A549 (cell line): ENCODE measurements at regions not wholly inside any gene's neighbourhood (a gene's known extent, or its start where the extent isn't known, plus 50 kb on each side); places are given as distances from the start of the nearest gene placed in this dataset.

Source experiments
- ATAC-seq, 2 experiments: fragments of 200-7000 bp in 1 of 2; fragments of >200 bp in 1 of 2; cut with Nextera tagmentation in 1 of 2; cut with Tn5 transposase in 1 of 2; 3 replicates each; pipeline versions ENCODE4 v1.8.0 to v1.9.1; 2018 to 2020; ENCODE audit warnings: mild to moderate bottlenecking in 1 of 2, moderate library complexity in 1 of 2
- CTCF ChIA-PET: fragments of 300-600 bp; sonication (Branson Sonifier 250); formaldehyde crosslinking; extraction: SDS; loops from one replicate; lab custom pipeline; 2021; ENCODE audit warnings: antibody characterized with exemption, inconsistent platforms; lab: Yijun Ruan, JAX
- POLR2A ChIA-PET: fragments of 350-600 bp; formaldehyde crosslinking; extraction: SDS; loops from one replicate; lab custom pipeline; 2021; ENCODE audit warnings: antibody characterized with exemption, inconsistent platforms; lab: Yijun Ruan, JAX
- DNase-seq, 2 experiments: peaks; one replicate each; pipeline versions ENCODE4 v3.0.0 to v3.0.0-alpha.2; 2011 to 2016; ENCODE audit warnings: low read depth in 1 of 2, low spot score in 1 of 2
- FAIRE-seq: peaks from 2 replicates; lab custom pipeline; 2011; peaks lifted over from hg19 to GRCh38; lab: Jason Lieb, UNC
- H3K27ac ChIP-seq, 2 experiments: fragments of >200 bp; sonication (Bioruptor Twin); formaldehyde crosslinking; 3 replicates each; pipeline ENCODE4 v1.5.1; 2016 to 2017
- H3K4me1 ChIP-seq: fragments of >200 bp; sonication (Bioruptor Twin); formaldehyde crosslinking; 3 replicates; pipeline ENCODE4 v1.6.1; 2016
- H3K4me2 ChIP-seq: fragments of >200 bp; sonication (Bioruptor Twin); formaldehyde crosslinking; 3 replicates; pipeline ENCODE4 v1.6.1; 2016
- H3K4me3 ChIP-seq: fragments of >200 bp; sonication (Bioruptor Twin); formaldehyde crosslinking; 3 replicates; pipeline ENCODE4 v1.5.1; 2016
- H3K9me3 ChIP-seq: fragments of >200 bp; sonication (Bioruptor Twin); formaldehyde crosslinking; 3 replicates; pipeline ENCODE4 v1.6.1; 2016
- BHLHE40 ChIP-seq: IDR thresholded peaks from 2 replicates; pipeline ENCODE4 v1.6.1; 2012; ENCODE audit warnings: low read depth, low read length, inconsistent platforms
- CEBPB ChIP-seq, 2 experiments: fragments of >200 bp in 1 of 2; sonication (Bioruptor Twin) in 1 of 2; formaldehyde crosslinking in 1 of 2; IDR thresholded peaks; 2 replicates each; pipeline ENCODE4 v1.6.1; 2012 to 2016
- CHD4 ChIP-seq: fragments of 200-600 bp; sonication (generic); IDR thresholded peaks from 2 replicates; pipeline ENCODE4 v1.6.1; 2016; ENCODE audit warnings: antibody characterized with exemption, mild to moderate bottlenecking, borderline replicate concordance
- EHF ChIP-seq: fragments of 250-450 bp; sonication (Bioruptor Pico); IDR thresholded peaks from 2 replicates; pipeline ENCODE4 v1.5.0; 2020; ENCODE audit warnings: mild to moderate bottlenecking
- EHMT2 ChIP-seq: fragments of 200-600 bp; sonication (generic); IDR thresholded peaks from 2 replicates; pipeline ENCODE4 v1.6.1; 2016; ENCODE audit warnings: antibody characterized with exemption, low read depth, mild to moderate bottlenecking, moderate library complexity
- ESRRA ChIP-seq: fragments of 150-350 bp; IDR thresholded peaks from 2 replicates; pipeline ENCODE4 v1.6.1; 2014; ENCODE audit warnings: mild to moderate bottlenecking, low read length, borderline replicate concordance
- HDAC2 ChIP-seq: fragments of 200-600 bp; sonication (generic); IDR thresholded peaks from 2 replicates; pipeline ENCODE4 v1.6.1; 2016
- HEYL ChIP-seq: fragments of 250-450 bp; sonication (Bioruptor Pico); IDR thresholded peaks from 2 replicates; pipeline ENCODE4 v1.8.0; 2021; ENCODE audit warnings: mild to moderate bottlenecking, moderate library complexity
- HOXA7 ChIP-seq: fragments of 250-450 bp; sonication (Bioruptor Pico); IDR thresholded peaks from 2 replicates; pipeline ENCODE4 v1.5.0; 2020; ENCODE audit warnings: mild to moderate bottlenecking, moderate library complexity
- HOXB13 ChIP-seq: fragments of 250-450 bp; sonication (Bioruptor Pico); IDR thresholded peaks from 2 replicates; pipeline ENCODE4 v1.5.0; 2020; ENCODE audit warnings: low read depth, mild to moderate bottlenecking, moderate library complexity
- HOXB5 ChIP-seq: fragments of 250-450 bp; sonication (Bioruptor Pico); IDR thresholded peaks from 2 replicates; pipeline ENCODE4 v1.5.0; 2020; ENCODE audit warnings: mild to moderate bottlenecking, moderate library complexity
- KDM1A ChIP-seq: fragments of 200-600 bp; sonication (generic); IDR thresholded peaks from 2 replicates; pipeline ENCODE4 v1.6.1; 2016; ENCODE audit warnings: low read depth, mild to moderate bottlenecking
- MAZ ChIP-seq: fragments of 150-350 bp; IDR thresholded peaks from 2 replicates; pipeline ENCODE4 v1.6.1; 2014; ENCODE audit warnings: antibody characterized with exemption, low read depth, low read length, borderline replicate concordance
- NFE2L2 ChIP-seq: fragments of 150-350 bp; conservative IDR thresholded peaks from 2 replicates; pipeline ENCODE4 v1.6.1; 2014; ENCODE audit warnings: low read length
- NPAS2 ChIP-seq: fragments of 250-450 bp; sonication (Bioruptor Pico); IDR thresholded peaks from 2 replicates; pipeline ENCODE4 v1.8.0; 2022; ENCODE audit warnings: mild to moderate bottlenecking, moderate library complexity, borderline replicate concordance
- PHF8 ChIP-seq: fragments of 200-600 bp; sonication (generic); IDR thresholded peaks from 2 replicates; pipeline ENCODE4 v1.6.1; 2016; ENCODE audit warnings: low read depth, mild to moderate bottlenecking, antibody characterized with exemption, moderate library complexity, borderline replicate concordance
- POLR2A ChIP-seq: IDR thresholded peaks from 2 replicates; pipeline ENCODE4 v1.6.1; 2012; ENCODE audit warnings: mild to moderate bottlenecking, low read length
- POLR2AphosphoS2 ChIP-seq: conservative IDR thresholded peaks from 2 replicates; pipeline ENCODE4 v1.6.1; 2012; ENCODE audit warnings: low read length, improper control_type of control experiment, inconsistent platforms
- TP53 ChIP-seq: fragments of 250-450 bp; sonication (Bioruptor Pico); IDR thresholded peaks from 2 replicates; pipeline ENCODE4 v1.5.0; 2021; ENCODE audit warnings: mild to moderate bottlenecking, moderate library complexity
- ZFP36 ChIP-seq: fragments of 450-650 bp; IDR thresholded peaks from 2 replicates; pipeline ENCODE4 v1.6.1; 2014; ENCODE audit warnings: borderline replicate concordance; ENCODE audit not compliant: partially characterized antibody
- WGBS: methylation state at CpG from one replicate; pipeline ENCODE4 v1.1.6; 2017; ENCODE audit errors: missing lambda C conversion rate; 5-methylcytosine and 5-hydroxymethylcytosine counted together
- TF ChIP-seq, protein P1 (sequence below): fragments of 200-600 bp; sonication (generic); IDR thresholded peaks from 2 replicates; pipeline ENCODE4 v1.6.1; 2016; ENCODE audit warnings: antibody characterized with exemption, mild to moderate bottlenecking, moderate library complexity
- TF ChIP-seq, protein P2 (sequence below): IDR thresholded peaks from 2 replicates; pipeline ENCODE4 v1.6.1; 2012
- TF ChIP-seq, protein P3 (sequence below): fragments of 150-350 bp; IDR thresholded peaks from 2 replicates; pipeline ENCODE4 v1.6.1; 2014; ENCODE audit warnings: low read depth, mild to moderate bottlenecking, low read length
- TF ChIP-seq, protein P4 (sequence below): fragments of >200 bp; sonication (Bioruptor Twin); formaldehyde crosslinking; IDR thresholded peaks from 3 replicates; pipeline ENCODE4 v1.5.1; 2016

DNA sequence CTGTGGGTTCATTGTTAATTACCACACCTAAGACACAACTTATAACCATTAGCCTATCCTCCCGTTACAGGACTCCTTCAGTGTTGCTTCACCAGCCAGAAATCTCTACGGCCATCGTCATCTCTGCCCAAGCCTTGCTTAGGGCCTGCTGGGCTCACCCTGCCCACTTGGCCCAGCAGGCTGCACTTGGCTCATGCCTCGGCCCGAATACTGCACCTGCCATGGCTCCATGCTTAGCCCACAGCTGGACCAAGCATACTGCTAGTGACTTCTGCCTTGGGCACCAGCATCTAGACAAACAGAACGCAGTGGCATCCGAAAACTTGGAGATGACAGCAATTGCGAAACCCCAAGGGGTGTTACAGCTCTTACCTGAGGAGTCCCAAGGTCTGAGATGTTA, 2336.0 kb upstream of the ACO1 start (continued):
- TF ChIP-seq HDAC2 = no peak

DNA sequence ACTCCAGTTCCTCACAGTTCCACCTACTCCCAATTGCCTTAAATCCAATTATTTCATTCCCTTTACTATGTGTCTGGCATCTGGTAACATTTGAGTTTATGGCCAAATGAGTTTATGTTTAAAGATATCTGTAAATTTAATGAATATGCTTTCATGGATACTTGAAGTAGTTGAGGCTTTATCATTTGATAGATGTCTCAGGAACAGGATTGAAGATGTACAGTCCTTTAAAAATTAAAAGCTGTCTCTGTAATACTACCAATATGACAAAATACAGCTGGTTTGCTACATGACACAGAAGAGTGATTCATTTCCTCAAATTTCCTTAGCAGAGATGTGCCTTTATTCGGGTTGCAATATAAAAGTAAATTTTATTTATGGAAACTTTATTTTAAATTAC, 2326.0 kb upstream of the ACO1 start:
- ATAC-seq (no peak), FAIRE-seq (no peak), DNase-seq (no peak)
- no peaks in the 10 kb centered on the region for H3K9me3 ChIP-seq
- H3K4me2 ChIP-seq = no peak overlapping the region
- H3K4me3 ChIP-seq = no peak overlapping the region
- H3K4me1 ChIP-seq = no peaks in the 10 kb centered on the region
- CTCF ChIA-PET = no interaction called here
- no peak overlapping the region for H3K27ac ChIP-seq
- WGBS = 0% methylated on average over 1 of the region's 1 CpG
- POLR2A ChIA-PET = no interaction called here
- TF ChIP-seq, protein P1, sequence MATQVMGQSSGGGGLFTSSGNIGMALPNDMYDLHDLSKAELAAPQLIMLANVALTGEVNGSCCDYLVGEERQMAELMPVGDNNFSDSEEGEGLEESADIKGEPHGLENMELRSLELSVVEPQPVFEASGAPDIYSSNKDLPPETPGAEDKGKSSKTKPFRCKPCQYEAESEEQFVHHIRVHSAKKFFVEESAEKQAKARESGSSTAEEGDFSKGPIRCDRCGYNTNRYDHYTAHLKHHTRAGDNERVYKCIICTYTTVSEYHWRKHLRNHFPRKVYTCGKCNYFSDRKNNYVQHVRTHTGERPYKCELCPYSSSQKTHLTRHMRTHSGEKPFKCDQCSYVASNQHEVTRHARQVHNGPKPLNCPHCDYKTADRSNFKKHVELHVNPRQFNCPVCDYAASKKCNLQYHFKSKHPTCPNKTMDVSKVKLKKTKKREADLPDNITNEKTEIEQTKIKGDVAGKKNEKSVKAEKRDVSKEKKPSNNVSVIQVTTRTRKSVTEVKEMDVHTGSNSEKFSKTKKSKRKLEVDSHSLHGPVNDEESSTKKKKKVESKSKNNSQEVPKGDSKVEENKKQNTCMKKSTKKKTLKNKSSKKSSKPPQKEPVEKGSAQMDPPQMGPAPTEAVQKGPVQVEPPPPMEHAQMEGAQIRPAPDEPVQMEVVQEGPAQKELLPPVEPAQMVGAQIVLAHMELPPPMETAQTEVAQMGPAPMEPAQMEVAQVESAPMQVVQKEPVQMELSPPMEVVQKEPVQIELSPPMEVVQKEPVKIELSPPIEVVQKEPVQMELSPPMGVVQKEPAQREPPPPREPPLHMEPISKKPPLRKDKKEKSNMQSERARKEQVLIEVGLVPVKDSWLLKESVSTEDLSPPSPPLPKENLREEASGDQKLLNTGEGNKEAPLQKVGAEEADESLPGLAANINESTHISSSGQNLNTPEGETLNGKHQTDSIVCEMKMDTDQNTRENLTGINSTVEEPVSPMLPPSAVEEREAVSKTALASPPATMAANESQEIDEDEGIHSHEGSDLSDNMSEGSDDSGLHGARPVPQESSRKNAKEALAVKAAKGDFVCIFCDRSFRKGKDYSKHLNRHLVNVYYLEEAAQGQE = no peak
- TF ChIP-seq, protein P2, sequence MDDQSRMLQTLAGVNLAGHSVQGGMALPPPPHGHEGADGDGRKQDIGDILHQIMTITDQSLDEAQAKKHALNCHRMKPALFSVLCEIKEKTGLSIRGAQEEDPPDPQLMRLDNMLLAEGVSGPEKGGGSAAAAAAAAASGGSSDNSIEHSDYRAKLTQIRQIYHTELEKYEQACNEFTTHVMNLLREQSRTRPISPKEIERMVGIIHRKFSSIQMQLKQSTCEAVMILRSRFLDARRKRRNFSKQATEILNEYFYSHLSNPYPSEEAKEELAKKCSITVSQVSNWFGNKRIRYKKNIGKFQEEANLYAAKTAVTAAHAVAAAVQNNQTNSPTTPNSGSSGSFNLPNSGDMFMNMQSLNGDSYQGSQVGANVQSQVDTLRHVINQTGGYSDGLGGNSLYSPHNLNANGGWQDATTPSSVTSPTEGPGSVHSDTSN = no peak
- TF ChIP-seq KDM1A = no peak
- no peak for TF ChIP-seq MAZ
- no peak for TF ChIP-seq POLR2A
- no peak for TF ChIP-seq EHF
- no peak for TF ChIP-seq ESRRA
- no peak for TF ChIP-seq HOXB5 (CRISPR knock-in tag)
- TF ChIP-seq, protein P3, sequence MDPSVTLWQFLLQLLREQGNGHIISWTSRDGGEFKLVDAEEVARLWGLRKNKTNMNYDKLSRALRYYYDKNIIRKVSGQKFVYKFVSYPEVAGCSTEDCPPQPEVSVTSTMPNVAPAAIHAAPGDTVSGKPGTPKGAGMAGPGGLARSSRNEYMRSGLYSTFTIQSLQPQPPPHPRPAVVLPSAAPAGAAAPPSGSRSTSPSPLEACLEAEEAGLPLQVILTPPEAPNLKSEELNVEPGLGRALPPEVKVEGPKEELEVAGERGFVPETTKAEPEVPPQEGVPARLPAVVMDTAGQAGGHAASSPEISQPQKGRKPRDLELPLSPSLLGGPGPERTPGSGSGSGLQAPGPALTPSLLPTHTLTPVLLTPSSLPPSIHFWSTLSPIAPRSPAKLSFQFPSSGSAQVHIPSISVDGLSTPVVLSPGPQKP = no peak
- no peak for TF ChIP-seq CEBPB (IDR thresholded peaks at IDR 0.05)
- no peak for TF ChIP-seq CHD4
- no peak for TF ChIP-seq ZFP36

DNA sequence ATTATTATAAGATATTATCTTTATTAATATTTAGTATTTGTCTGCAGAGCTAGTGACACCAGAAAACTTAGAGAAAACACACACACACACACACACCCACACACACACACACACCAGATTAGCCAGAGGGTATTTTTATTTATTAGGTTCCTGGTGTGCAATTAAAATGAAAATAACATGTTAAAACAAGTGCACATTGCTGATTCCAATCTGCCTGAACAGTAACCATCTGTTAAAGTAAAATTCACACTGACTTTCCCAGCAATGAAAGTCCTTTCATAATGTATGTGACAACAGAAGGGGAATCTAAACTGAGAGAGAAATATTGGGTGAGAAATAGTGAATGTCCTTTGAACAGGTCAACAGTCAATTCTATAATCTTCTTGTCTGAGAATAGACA, 2323.5 kb upstream of the ACO1 start:
- POLR2A ChIA-PET = no interaction called here
- Histone ChIP-seq H3K4me1 (no peaks in the 10 kb centered on the region), H3K9me3 (no peaks in the 10 kb centered on the region), H3K4me2 (no peak overlapping the region), H3K27ac (no peak overlapping the region), H3K4me3 (no peak overlapping the region)
- no peak for TF ChIP-seq MAZ
- TF ChIP-seq EHMT2 = no peak
- TF ChIP-seq, protein P1 = no peak
- TF ChIP-seq TP53 (CRISPR knock-in tag) = no peak
- no peak for TF ChIP-seq POLR2AphosphoS2
- TF ChIP-seq BHLHE40 = no peak
- TF ChIP-seq NFE2L2 = no peak
- no peak for TF ChIP-seq PHF8
- TF ChIP-seq HOXB13 = no peak
- TF ChIP-seq HOXA7 = no peak
- TF ChIP-seq KDM1A = no peak
- no peak for TF ChIP-seq HEYL
- TF ChIP-seq NPAS2 (CRISPR knock-in tag) = no peak
- TF ChIP-seq, protein P4, sequence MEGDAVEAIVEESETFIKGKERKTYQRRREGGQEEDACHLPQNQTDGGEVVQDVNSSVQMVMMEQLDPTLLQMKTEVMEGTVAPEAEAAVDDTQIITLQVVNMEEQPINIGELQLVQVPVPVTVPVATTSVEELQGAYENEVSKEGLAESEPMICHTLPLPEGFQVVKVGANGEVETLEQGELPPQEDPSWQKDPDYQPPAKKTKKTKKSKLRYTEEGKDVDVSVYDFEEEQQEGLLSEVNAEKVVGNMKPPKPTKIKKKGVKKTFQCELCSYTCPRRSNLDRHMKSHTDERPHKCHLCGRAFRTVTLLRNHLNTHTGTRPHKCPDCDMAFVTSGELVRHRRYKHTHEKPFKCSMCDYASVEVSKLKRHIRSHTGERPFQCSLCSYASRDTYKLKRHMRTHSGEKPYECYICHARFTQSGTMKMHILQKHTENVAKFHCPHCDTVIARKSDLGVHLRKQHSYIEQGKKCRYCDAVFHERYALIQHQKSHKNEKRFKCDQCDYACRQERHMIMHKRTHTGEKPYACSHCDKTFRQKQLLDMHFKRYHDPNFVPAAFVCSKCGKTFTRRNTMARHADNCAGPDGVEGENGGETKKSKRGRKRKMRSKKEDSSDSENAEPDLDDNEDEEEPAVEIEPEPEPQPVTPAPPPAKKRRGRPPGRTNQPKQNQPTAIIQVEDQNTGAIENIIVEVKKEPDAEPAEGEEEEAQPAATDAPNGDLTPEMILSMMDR = no peak
- ATAC-seq (no peak), DNase-seq (no peak), FAIRE-seq (no peak)
- CTCF ChIA-PET = no interaction called here
